ENCODE measurements at regions not wholly inside any gene's neighbourhood (a gene's known extent, or its start where the extent isn't known, plus 50 kb on each side); places are given as distances from the start of the nearest gene placed in this dataset.

GRCh38 chr6:27135087-27135657 is 112.3 kb upstream of the PRSS16 start:
- Histone ChIP-seq H3K79me2 (ENCODE audit: control insufficient read depth, insufficient read depth, low read length) (no peaks in the 10 kb centered on the region), H3K4me1 (ENCODE audit: control insufficient read depth, extremely low read depth, insufficient read depth, low read length) (peaks cover 24% of the 10 kb centered on the region), H3K9me1 (ENCODE audit: control insufficient read depth, extremely low read depth, insufficient read depth, low read length) (no peaks in the 10 kb centered on the region), H2AFZ (ENCODE audit: control insufficient read depth, low read length) (no peak overlapping the region), H3K9me3 (ENCODE audit: control insufficient read depth, low read depth, low read length) (no peaks in the 10 kb centered on the region), H3K4me3 (ENCODE audit: control insufficient read depth in 2 of 3, extremely low read depth in 1 of 3, insufficient read depth in 2 of 3, low read depth in 1 of 3, low read length in 3 of 3) (no peak overlapping the region), H3K36me3 (ENCODE audit: control insufficient read depth in 2 of 2, extremely low read depth in 1 of 2, insufficient read depth in 2 of 2, low read length in 2 of 2) (no peaks in the 10 kb centered on the region), H3K4me2 (ENCODE audit: control insufficient read depth, extremely low read depth, insufficient read depth, low read depth, low read length) (no peak overlapping the region), H4K20me1 (ENCODE audit: control insufficient read depth, extremely low read depth, insufficient read depth, low read length) (peaks cover 3% of the 10 kb centered on the region), H3K27ac (ENCODE audit: control insufficient read depth, insufficient read depth, low read length) (no peak overlapping the region), H3K27me3 (ENCODE audit: control insufficient read depth, extremely low read depth, insufficient read depth, low read length) (no peaks in the 10 kb centered on the region), H3K9ac (ENCODE audit: control insufficient read depth, extremely low read depth, insufficient read depth, low read length) (no peak overlapping the region)
- FAIRE-seq (no peak), DNase-seq (ENCODE audit: low read depth, low spot score) (no peak)
- TF ChIP-seq, protein P1, sequence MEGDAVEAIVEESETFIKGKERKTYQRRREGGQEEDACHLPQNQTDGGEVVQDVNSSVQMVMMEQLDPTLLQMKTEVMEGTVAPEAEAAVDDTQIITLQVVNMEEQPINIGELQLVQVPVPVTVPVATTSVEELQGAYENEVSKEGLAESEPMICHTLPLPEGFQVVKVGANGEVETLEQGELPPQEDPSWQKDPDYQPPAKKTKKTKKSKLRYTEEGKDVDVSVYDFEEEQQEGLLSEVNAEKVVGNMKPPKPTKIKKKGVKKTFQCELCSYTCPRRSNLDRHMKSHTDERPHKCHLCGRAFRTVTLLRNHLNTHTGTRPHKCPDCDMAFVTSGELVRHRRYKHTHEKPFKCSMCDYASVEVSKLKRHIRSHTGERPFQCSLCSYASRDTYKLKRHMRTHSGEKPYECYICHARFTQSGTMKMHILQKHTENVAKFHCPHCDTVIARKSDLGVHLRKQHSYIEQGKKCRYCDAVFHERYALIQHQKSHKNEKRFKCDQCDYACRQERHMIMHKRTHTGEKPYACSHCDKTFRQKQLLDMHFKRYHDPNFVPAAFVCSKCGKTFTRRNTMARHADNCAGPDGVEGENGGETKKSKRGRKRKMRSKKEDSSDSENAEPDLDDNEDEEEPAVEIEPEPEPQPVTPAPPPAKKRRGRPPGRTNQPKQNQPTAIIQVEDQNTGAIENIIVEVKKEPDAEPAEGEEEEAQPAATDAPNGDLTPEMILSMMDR (optimal IDR thresholded peaks at IDR 0.05 in 1 of 3, IDR thresholded peaks at IDR 0.05 in 1 of 3, conservative IDR thresholded peaks at IDR 0.05 in 1 of 3; ENCODE audit: extremely low read depth in 1 of 3, insufficient read depth in 2 of 3, low read length in 3 of 3) = no peak
- no peak for TF ChIP-seq EZH2 (IDR thresholded peaks at IDR 0.05; ENCODE audit: low read length)
- dilution Hi-C loops (cut with MboI; ENCODE audit: extremely low pct_ligation_motif_present, low sequenced_read_pairs) = no loop called here

DNA sequence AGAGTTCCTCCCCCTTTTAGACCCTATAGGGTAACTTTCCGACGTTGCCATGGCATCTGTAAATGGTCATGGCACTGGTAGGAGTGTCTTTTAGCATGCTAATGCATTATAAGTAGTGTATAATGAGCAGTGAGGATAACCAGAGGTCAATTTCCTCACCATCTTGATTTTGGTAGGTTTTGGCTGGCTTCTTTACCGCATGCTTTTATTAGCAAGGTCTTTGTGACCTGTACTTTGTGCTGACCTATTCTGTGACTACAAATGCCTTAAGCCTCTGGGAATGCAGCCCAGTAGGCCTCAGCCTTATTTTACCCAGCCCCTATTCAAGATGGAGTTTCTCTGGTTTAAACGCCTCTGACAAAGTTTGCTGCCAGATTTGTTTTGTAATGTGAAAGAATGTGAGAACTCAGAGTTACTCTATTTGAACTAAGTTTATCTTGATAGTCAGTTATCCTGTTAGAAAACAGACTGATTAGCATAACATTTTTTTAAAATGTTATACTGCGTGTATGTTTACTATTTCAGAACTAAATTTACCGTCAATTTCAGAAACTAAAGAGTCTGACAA is 111.3 kb upstream of the PRSS16 start:
- H3K79me2 ChIP-seq (ENCODE audit: control insufficient read depth, insufficient read depth, low read length) = no peaks in the 10 kb centered on the region
- no peaks in the 10 kb centered on the region for H3K9me3 ChIP-seq (ENCODE audit: control insufficient read depth, low read depth, low read length)
- H3K9me1 ChIP-seq (ENCODE audit: control insufficient read depth, extremely low read depth, insufficient read depth, low read length) = no peaks in the 10 kb centered on the region
- peaks cover 18% of the 10 kb centered on the region for H3K4me1 ChIP-seq (ENCODE audit: control insufficient read depth, extremely low read depth, insufficient read depth, low read length)
- no peak overlapping the region for H3K4me2 ChIP-seq (ENCODE audit: control insufficient read depth, extremely low read depth, insufficient read depth, low read depth, low read length)
- DNase-seq (ENCODE audit: low read depth, low spot score) = no peak
- FAIRE-seq = no peak
- TF ChIP-seq, protein P1 (optimal IDR thresholded peaks at IDR 0.05 in 1 of 3, IDR thresholded peaks at IDR 0.05 in 1 of 3, conservative IDR thresholded peaks at IDR 0.05 in 1 of 3; ENCODE audit: extremely low read depth in 1 of 3, insufficient read depth in 2 of 3, low read length in 3 of 3) = no peak
- TF ChIP-seq EZH2 (IDR thresholded peaks at IDR 0.05; ENCODE audit: low read length) = no peak
- H3K36me3 ChIP-seq (ENCODE audit: control insufficient read depth in 2 of 2, extremely low read depth in 1 of 2, insufficient read depth in 2 of 2, low read length in 2 of 2) = no peaks in the 10 kb centered on the region
- peaks cover 3% of the 10 kb centered on the region for H4K20me1 ChIP-seq (ENCODE audit: control insufficient read depth, extremely low read depth, insufficient read depth, low read length)
- no peaks in the 10 kb centered on the region for H3K27me3 ChIP-seq (ENCODE audit: control insufficient read depth, extremely low read depth, insufficient read depth, low read length)
- dilution Hi-C loops (cut with MboI; ENCODE audit: extremely low pct_ligation_motif_present, low sequenced_read_pairs) = no loop called here
- H2AFZ ChIP-seq (ENCODE audit: control insufficient read depth, low read length) = no peak overlapping the region
- no peak overlapping the region for H3K9ac ChIP-seq (ENCODE audit: control insufficient read depth, extremely low read depth, insufficient read depth, low read length)
- H3K27ac ChIP-seq (ENCODE audit: control insufficient read depth, insufficient read depth, low read length) = no peak overlapping the region
- no peak overlapping the region for H3K4me3 ChIP-seq (ENCODE audit: control insufficient read depth in 2 of 3, extremely low read depth in 1 of 3, insufficient read depth in 2 of 3, low read depth in 1 of 3, low read length in 3 of 3)
